A549 (cell line): ENCODE measurements at regions not wholly inside any gene's neighbourhood (a gene's known extent, or its start where the extent isn't known, plus 50 kb on each side); places are given as distances from the start of the nearest gene placed in this dataset.

Source experiments
- ATAC-seq, 2 experiments: fragments of 200-7000 bp in 1 of 2; fragments of >200 bp in 1 of 2; cut with Nextera tagmentation in 1 of 2; cut with Tn5 transposase in 1 of 2; 3 replicates each; pipeline versions ENCODE4 v1.8.0 to v1.9.1; 2018 to 2020; ENCODE audit warnings: mild to moderate bottlenecking in 1 of 2, moderate library complexity in 1 of 2
- CTCF ChIA-PET: fragments of 300-600 bp; sonication (Branson Sonifier 250); formaldehyde crosslinking; extraction: SDS; loops from one replicate; lab custom pipeline; 2021; ENCODE audit warnings: antibody characterized with exemption, inconsistent platforms; lab: Yijun Ruan, JAX
- POLR2A ChIA-PET: fragments of 350-600 bp; formaldehyde crosslinking; extraction: SDS; loops from one replicate; lab custom pipeline; 2021; ENCODE audit warnings: antibody characterized with exemption, inconsistent platforms; lab: Yijun Ruan, JAX
- DNase-seq, 2 experiments: peaks; one replicate each; pipeline versions ENCODE4 v3.0.0 to v3.0.0-alpha.2; 2011 to 2016; ENCODE audit warnings: low read depth in 1 of 2, low spot score in 1 of 2
- FAIRE-seq: peaks from 2 replicates; lab custom pipeline; 2011; peaks lifted over from hg19 to GRCh38; lab: Jason Lieb, UNC
- H3K27ac ChIP-seq, 2 experiments: fragments of >200 bp; sonication (Bioruptor Twin); formaldehyde crosslinking; 3 replicates each; pipeline ENCODE4 v1.5.1; 2016 to 2017
- H3K4me1 ChIP-seq: fragments of >200 bp; sonication (Bioruptor Twin); formaldehyde crosslinking; 3 replicates; pipeline ENCODE4 v1.6.1; 2016
- H3K4me2 ChIP-seq: fragments of >200 bp; sonication (Bioruptor Twin); formaldehyde crosslinking; 3 replicates; pipeline ENCODE4 v1.6.1; 2016
- H3K4me3 ChIP-seq: fragments of >200 bp; sonication (Bioruptor Twin); formaldehyde crosslinking; 3 replicates; pipeline ENCODE4 v1.5.1; 2016
- H3K9me3 ChIP-seq: fragments of >200 bp; sonication (Bioruptor Twin); formaldehyde crosslinking; 3 replicates; pipeline ENCODE4 v1.6.1; 2016
- BCL3 ChIP-seq: fragments of >200 bp; sonication (Bioruptor Twin); formaldehyde crosslinking; IDR thresholded peaks from 3 replicates; pipeline ENCODE4 v1.6.1; 2016
- BHLHE40 ChIP-seq: IDR thresholded peaks from 2 replicates; pipeline ENCODE4 v1.6.1; 2012; ENCODE audit warnings: low read depth, low read length, inconsistent platforms
- CBX8 ChIP-seq: fragments of 200-600 bp; sonication (generic); IDR thresholded peaks from 2 replicates; pipeline ENCODE4 v1.6.1; 2016
- CEBPB ChIP-seq, 2 experiments: fragments of >200 bp in 1 of 2; sonication (Bioruptor Twin) in 1 of 2; formaldehyde crosslinking in 1 of 2; IDR thresholded peaks; 2 replicates each; pipeline ENCODE4 v1.6.1; 2012 to 2016
- ESRRA ChIP-seq: fragments of 150-350 bp; IDR thresholded peaks from 2 replicates; pipeline ENCODE4 v1.6.1; 2014; ENCODE audit warnings: mild to moderate bottlenecking, low read length, borderline replicate concordance
- HMGXB4 ChIP-seq: fragments of 250-450 bp; sonication (Bioruptor Pico); IDR thresholded peaks from 2 replicates; pipeline ENCODE4 v1.5.0; 2021; ENCODE audit warnings: mild to moderate bottlenecking, moderate library complexity, borderline replicate concordance
- HOXB5 ChIP-seq: fragments of 250-450 bp; sonication (Bioruptor Pico); IDR thresholded peaks from 2 replicates; pipeline ENCODE4 v1.5.0; 2020; ENCODE audit warnings: mild to moderate bottlenecking, moderate library complexity
- JUNB ChIP-seq: fragments of >200 bp; sonication (Bioruptor Twin); formaldehyde crosslinking; IDR thresholded peaks from 2 replicates; pipeline ENCODE4 v1.6.1; 2016
- MAFK ChIP-seq: fragments of 450-650 bp; IDR thresholded peaks from 2 replicates; pipeline ENCODE4 v1.6.1; 2014; ENCODE audit not compliant: partially characterized antibody
- MAX ChIP-seq: IDR thresholded peaks from 2 replicates; pipeline ENCODE4 v1.6.1; 2012
- NFE2L2 ChIP-seq: fragments of 150-350 bp; conservative IDR thresholded peaks from 2 replicates; pipeline ENCODE4 v1.6.1; 2014; ENCODE audit warnings: low read length
- NR3C1 ChIP-seq: fragments of >200 bp; sonication (Bioruptor Twin); formaldehyde crosslinking; IDR thresholded peaks from 3 replicates; pipeline ENCODE4 v1.6.1; 2017
- PBX3 ChIP-seq: IDR thresholded peaks from 2 replicates; pipeline ENCODE4 v1.6.1; 2012
- POLR2A ChIP-seq: IDR thresholded peaks from 2 replicates; pipeline ENCODE4 v1.6.1; 2012; ENCODE audit warnings: mild to moderate bottlenecking, low read length
- RAD21 ChIP-seq, 2 experiments: fragments of >200 bp in 1 of 2; sonication (Bioruptor Twin) in 1 of 2; formaldehyde crosslinking in 1 of 2; IDR thresholded peaks in 1 of 2; conservative IDR thresholded peaks in 1 of 2; 2 replicates in 1 of 2; 3 replicates in 1 of 2; pipeline ENCODE4 v1.6.1; 2012 to 2018; ENCODE audit warnings: inconsistent platforms in 1 of 2
- RCOR1 ChIP-seq: fragments of 150-350 bp; IDR thresholded peaks from 2 replicates; pipeline ENCODE4 v1.6.1; 2014; ENCODE audit warnings: antibody characterized with exemption, low read length, low read depth
- RFX5 ChIP-seq: fragments of 450-650 bp; IDR thresholded peaks from 2 replicates; pipeline ENCODE4 v1.7.1; 2014; ENCODE audit warnings: antibody characterized with exemption, mild to moderate bottlenecking, moderate library complexity
- SMC3 ChIP-seq: fragments of >200 bp; sonication (Bioruptor Twin); formaldehyde crosslinking; IDR thresholded peaks from 3 replicates; pipeline ENCODE4 v1.6.1; 2018; ENCODE audit warnings: inconsistent platforms
- TFCP2L1 ChIP-seq: fragments of 250-450 bp; sonication (Bioruptor Pico); IDR thresholded peaks from 2 replicates; pipeline ENCODE4 v1.5.0; 2021; ENCODE audit warnings: mild to moderate bottlenecking
- TP53 ChIP-seq: fragments of 250-450 bp; sonication (Bioruptor Pico); IDR thresholded peaks from 2 replicates; pipeline ENCODE4 v1.5.0; 2021; ENCODE audit warnings: mild to moderate bottlenecking, moderate library complexity
- USF2 ChIP-seq: fragments of 450-650 bp; IDR thresholded peaks from 2 replicates; pipeline ENCODE4 v1.6.1; 2014; ENCODE audit warnings: antibody characterized with exemption
- ZFP36 ChIP-seq: fragments of 450-650 bp; IDR thresholded peaks from 2 replicates; pipeline ENCODE4 v1.6.1; 2014; ENCODE audit warnings: borderline replicate concordance; ENCODE audit not compliant: partially characterized antibody
- ZSCAN20 ChIP-seq: fragments of 250-450 bp; sonication (Bioruptor Pico); IDR thresholded peaks from 2 replicates; pipeline ENCODE4 v1.8.0; 2022; ENCODE audit warnings: mild to moderate bottlenecking, moderate library complexity
- WGBS: methylation state at CpG from one replicate; pipeline ENCODE4 v1.1.6; 2017; ENCODE audit errors: missing lambda C conversion rate; 5-methylcytosine and 5-hydroxymethylcytosine counted together
- TF ChIP-seq, protein P1 (sequence below): fragments of 250-450 bp; sonication (Bioruptor Pico); IDR thresholded peaks from 2 replicates; pipeline ENCODE4 v1.5.0; 2020; ENCODE audit warnings: low read depth, mild to moderate bottlenecking, moderate library complexity
- TF ChIP-seq, protein P2 (sequence below): fragments of >200 bp; sonication (Bioruptor Twin); formaldehyde crosslinking; IDR thresholded peaks from 3 replicates; pipeline ENCODE4 v1.5.1; 2016

GRCh38 chr13:64158908-64159307, 2743.3 kb upstream of the PCDH20 start:
- no peak for DNase-seq
- H3K4me1 ChIP-seq = no peaks in the 10 kb centered on the region
- no peak overlapping the region for H3K27ac ChIP-seq
- 45% methylated on average over 3 of the region's 3 CpGs for WGBS
- ATAC-seq = no peak
- H3K4me2 ChIP-seq = no peak overlapping the region
- ChIA-PET CTCF (no interaction called here), POLR2A (no interaction called here)
- H3K9me3 ChIP-seq = no peaks in the 10 kb centered on the region
- no peak for FAIRE-seq
- TF ChIP-seq BHLHE40 (no peak), MAFK (no peak), ZSCAN20 (CRISPR knock-in tag) (no peak), HOXB5 (CRISPR knock-in tag) (no peak), CBX8 (no peak), RFX5 (no peak), TP53 (CRISPR knock-in tag) (no peak)
- TF ChIP-seq, protein P1, sequence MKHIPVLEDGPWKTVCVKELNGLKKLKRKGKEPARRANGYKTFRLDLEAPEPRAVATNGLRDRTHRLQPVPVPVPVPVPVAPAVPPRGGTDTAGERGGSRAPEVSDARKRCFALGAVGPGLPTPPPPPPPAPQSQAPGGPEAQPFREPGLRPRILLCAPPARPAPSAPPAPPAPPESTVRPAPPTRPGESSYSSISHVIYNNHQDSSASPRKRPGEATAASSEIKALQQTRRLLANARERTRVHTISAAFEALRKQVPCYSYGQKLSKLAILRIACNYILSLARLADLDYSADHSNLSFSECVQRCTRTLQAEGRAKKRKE = no peak
- H3K4me3 ChIP-seq = no peak overlapping the region

GRCh38 chr13:64154514-64154913, 2738.9 kb upstream of the PCDH20 start:
- Histone ChIP-seq H3K4me1 (no peaks in the 10 kb centered on the region), H3K4me3 (no peak overlapping the region), H3K27ac (no peak overlapping the region), H3K4me2 (no peak overlapping the region), H3K9me3 (no peaks in the 10 kb centered on the region)
- FAIRE-seq (no peak), DNase-seq (peak in 1 of 2 experiments; percentile 1), ATAC-seq (no peak)
- ChIA-PET POLR2A (no interaction called here), CTCF (no interaction called here)
- TF ChIP-seq MAX = no peak
- TF ChIP-seq RAD21 (conservative IDR thresholded peaks at IDR 0.05 in 1 of 2, IDR thresholded peaks at IDR 0.05 in 1 of 2) = 0 out of 5 replicates have a peak, but pooled peaks of 1 of the 2 experiments have one; percentile 8
- TF ChIP-seq CBX8 = no peak
- TF ChIP-seq POLR2A = no peak
- 52% methylated on average over 1 of the region's 1 CpG for WGBS

DNA sequence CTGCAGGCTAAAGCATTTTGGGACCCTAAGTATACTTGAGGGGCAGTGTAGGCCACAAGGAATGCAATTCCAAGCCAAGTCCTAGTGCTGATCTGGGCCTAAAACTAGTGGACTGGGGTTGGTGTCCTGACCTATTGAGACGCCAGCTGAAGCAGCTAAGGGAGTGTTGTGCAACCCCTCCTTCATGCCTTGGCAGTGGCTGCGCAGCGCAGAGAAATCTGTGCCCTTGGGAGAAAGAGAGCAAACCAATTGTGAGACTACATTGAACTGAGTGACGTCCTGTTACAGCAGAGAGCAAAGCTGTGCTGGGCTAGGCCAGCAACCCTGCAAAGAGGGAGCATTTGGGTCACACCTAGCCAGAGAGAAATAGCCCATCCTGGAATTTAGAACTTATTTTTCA, 2715.0 kb upstream of the PCDH20 start:
- Histone ChIP-seq H3K4me3 (no peak overlapping the region), H3K9me3 (no peaks in the 10 kb centered on the region), H3K4me1 (no peaks in the 10 kb centered on the region), H3K4me2 (no peak overlapping the region), H3K27ac (no peak overlapping the region)
- ChIA-PET CTCF (no interaction called here), POLR2A (no interaction called here)
- no peak for ATAC-seq
- WGBS = 56% methylated on average over 4 of the region's 4 CpGs
- FAIRE-seq = no peak
- no peak for TF ChIP-seq ZFP36
- TF ChIP-seq ESRRA = no peak
- no peak for TF ChIP-seq NR3C1
- no peak for TF ChIP-seq SMC3
- DNase-seq = no peak

DNA sequence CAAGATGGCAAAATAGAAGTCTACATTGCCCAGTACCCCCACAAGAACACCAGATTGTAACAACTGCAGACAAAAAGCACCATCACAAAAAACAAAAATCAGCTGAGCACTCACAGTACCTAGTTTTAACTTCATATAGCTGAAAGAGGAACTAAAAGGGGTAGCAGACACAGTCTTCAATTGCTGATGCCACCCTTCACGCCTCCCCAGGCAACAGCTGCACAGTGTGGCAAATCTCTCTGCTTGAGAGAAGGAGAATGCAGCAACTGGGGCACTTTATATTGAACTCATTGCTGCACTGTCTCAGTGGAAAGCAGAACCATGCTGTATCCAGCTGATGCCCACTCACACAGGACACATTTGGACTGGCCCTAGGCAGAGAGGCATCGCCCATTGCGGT, 2714.5 kb upstream of the PCDH20 start:
- CTCF ChIA-PET = no interaction called here
- 25% methylated on average over 1 of the region's 3 CpGs for WGBS
- Histone ChIP-seq H3K4me1 (no peaks in the 10 kb centered on the region), H3K4me2 (no peak overlapping the region), H3K4me3 (no peak overlapping the region), H3K9me3 (no peaks in the 10 kb centered on the region), H3K27ac (no peak overlapping the region)
- FAIRE-seq (no peak), DNase-seq (no peak), ATAC-seq (no peak)
- POLR2A ChIA-PET = no interaction called here
- TF ChIP-seq JUNB (no peak), NFE2L2 (no peak), CEBPB (IDR thresholded peaks at IDR 0.05) (no peak), NR3C1 (no peak), BCL3 (no peak), CBX8 (no peak), MAX (no peak), RCOR1 (no peak), TFCP2L1 (CRISPR knock-in tag) (no peak), HMGXB4 (CRISPR knock-in tag) (no peak), ZSCAN20 (CRISPR knock-in tag) (no peak), PBX3 (no peak), USF2 (no peak)
- TF ChIP-seq, protein P2, sequence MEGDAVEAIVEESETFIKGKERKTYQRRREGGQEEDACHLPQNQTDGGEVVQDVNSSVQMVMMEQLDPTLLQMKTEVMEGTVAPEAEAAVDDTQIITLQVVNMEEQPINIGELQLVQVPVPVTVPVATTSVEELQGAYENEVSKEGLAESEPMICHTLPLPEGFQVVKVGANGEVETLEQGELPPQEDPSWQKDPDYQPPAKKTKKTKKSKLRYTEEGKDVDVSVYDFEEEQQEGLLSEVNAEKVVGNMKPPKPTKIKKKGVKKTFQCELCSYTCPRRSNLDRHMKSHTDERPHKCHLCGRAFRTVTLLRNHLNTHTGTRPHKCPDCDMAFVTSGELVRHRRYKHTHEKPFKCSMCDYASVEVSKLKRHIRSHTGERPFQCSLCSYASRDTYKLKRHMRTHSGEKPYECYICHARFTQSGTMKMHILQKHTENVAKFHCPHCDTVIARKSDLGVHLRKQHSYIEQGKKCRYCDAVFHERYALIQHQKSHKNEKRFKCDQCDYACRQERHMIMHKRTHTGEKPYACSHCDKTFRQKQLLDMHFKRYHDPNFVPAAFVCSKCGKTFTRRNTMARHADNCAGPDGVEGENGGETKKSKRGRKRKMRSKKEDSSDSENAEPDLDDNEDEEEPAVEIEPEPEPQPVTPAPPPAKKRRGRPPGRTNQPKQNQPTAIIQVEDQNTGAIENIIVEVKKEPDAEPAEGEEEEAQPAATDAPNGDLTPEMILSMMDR = no peak
